Liver (tissue), 3 donors: ENCODE measurements at regions not wholly inside any gene's neighbourhood (a gene's known extent, or its start where the extent isn't known, plus 50 kb on each side); places are given as distances from the start of the nearest gene placed in this dataset.
"Not testable (repeated sequence)": the region's sequence is repeated elsewhere in the genome, so short reads cannot be mapped to it uniquely, and the experiment has no call there.

Experiments used
- FOXA1 ChIP-seq: IDR thresholded peaks from 2 replicates; pipeline ENCODE4 v1.6.1; 2016; ENCODE audit warnings: antibody characterized with exemption
- RAD21 ChIP-seq, 2 donors: IDR thresholded peaks; 2 replicates each; pipeline ENCODE4 v1.6.1; 2016; ENCODE audit warnings: antibody characterized with exemption in 2 of 2, mild to moderate bottlenecking in 2 of 2
- RXRA ChIP-seq, 2 donors: IDR thresholded peaks; 2 replicates each; pipeline ENCODE4 v1.6.1; 2017 to 2018; ENCODE audit warnings: antibody characterized with exemption in 2 of 2, mild to moderate bottlenecking in 1 of 2
- SP1 ChIP-seq: IDR thresholded peaks from 2 replicates; pipeline ENCODE4 v1.6.1; 2018; ENCODE audit warnings: antibody characterized with exemption, mild to moderate bottlenecking
- YY1 ChIP-seq: IDR thresholded peaks from 2 replicates; pipeline ENCODE4 v1.6.1; 2016; ENCODE audit warnings: antibody characterized with exemption, mild to moderate bottlenecking
- TF ChIP-seq, protein P1 (sequence below): fragments of 150-350 bp; IDR thresholded peaks from 2 replicates; pipeline ENCODE4 v1.5.1; 2017; ENCODE audit warnings: improper control_type of control experiment, low read depth, low read length; ENCODE audit not compliant: missing input control
- TF ChIP-seq, protein P2 (sequence below): IDR thresholded peaks from 2 replicates; pipeline ENCODE4 v1.6.1; 2016; ENCODE audit warnings: antibody characterized with exemption
- TF ChIP-seq, protein P3 (sequence below): IDR thresholded peaks from 2 replicates; pipeline ENCODE4 v1.6.1; 2016; ENCODE audit warnings: antibody characterized with exemption
- TF ChIP-seq, protein P4 (sequence below): IDR thresholded peaks from 2 replicates; pipeline ENCODE4 v1.6.1; 2016; ENCODE audit warnings: antibody characterized with exemption, mild to moderate bottlenecking
- donor health status: healthy.
- donor health status: healthy.

DNA sequence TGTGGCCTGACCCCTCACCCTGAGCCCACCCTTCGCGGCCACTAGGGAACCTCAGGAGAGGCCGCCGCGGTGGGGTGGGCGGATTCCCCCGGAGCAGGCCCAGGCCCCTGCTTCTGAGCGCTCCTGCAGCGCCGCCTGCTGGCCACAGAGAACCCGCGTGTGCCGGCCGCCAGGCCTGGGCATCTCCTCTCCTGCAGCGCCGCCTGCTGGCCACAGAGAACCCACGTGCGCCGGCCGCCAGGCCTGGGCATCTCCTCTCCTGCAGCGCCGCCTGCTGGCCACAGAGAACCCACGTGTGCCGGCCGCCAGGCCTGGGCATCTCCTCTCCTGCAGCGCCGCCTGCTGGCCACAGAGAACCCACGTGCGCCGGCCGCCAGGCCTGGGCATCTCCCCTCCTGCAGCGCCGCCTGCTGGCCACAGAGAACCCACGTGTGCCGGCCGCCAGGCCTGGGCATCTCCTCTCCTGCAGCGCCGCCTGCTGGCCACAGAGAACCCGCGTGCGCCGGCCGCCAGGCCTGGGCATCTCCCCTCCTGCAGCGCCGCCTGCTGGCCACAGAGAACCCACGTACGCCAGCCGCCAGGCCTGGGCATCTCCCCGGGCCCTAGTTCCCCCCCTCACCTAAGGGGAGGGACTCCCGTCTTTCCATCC, 126.1 kb downstream of the METRNL start:
- TF ChIP-seq RAD21 (IDR thresholded peaks at IDR 0.05), result peak; percentile 60 to 67
- TF ChIP-seq, protein P1, sequence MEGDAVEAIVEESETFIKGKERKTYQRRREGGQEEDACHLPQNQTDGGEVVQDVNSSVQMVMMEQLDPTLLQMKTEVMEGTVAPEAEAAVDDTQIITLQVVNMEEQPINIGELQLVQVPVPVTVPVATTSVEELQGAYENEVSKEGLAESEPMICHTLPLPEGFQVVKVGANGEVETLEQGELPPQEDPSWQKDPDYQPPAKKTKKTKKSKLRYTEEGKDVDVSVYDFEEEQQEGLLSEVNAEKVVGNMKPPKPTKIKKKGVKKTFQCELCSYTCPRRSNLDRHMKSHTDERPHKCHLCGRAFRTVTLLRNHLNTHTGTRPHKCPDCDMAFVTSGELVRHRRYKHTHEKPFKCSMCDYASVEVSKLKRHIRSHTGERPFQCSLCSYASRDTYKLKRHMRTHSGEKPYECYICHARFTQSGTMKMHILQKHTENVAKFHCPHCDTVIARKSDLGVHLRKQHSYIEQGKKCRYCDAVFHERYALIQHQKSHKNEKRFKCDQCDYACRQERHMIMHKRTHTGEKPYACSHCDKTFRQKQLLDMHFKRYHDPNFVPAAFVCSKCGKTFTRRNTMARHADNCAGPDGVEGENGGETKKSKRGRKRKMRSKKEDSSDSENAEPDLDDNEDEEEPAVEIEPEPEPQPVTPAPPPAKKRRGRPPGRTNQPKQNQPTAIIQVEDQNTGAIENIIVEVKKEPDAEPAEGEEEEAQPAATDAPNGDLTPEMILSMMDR, result peak; percentile 30
- TF ChIP-seq, protein P2, sequence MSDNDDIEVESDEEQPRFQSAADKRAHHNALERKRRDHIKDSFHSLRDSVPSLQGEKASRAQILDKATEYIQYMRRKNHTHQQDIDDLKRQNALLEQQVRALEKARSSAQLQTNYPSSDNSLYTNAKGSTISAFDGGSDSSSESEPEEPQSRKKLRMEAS, result not testable (repeated sequence)
- not testable (repeated sequence) for TF ChIP-seq RXRA (IDR thresholded peaks at IDR 0.05); SP1; YY1; FOXA1
- TF ChIP-seq, protein P3, sequence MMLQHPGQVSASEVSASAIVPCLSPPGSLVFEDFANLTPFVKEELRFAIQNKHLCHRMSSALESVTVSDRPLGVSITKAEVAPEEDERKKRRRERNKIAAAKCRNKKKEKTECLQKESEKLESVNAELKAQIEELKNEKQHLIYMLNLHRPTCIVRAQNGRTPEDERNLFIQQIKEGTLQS, result not testable (repeated sequence)
- TF ChIP-seq, protein P4, sequence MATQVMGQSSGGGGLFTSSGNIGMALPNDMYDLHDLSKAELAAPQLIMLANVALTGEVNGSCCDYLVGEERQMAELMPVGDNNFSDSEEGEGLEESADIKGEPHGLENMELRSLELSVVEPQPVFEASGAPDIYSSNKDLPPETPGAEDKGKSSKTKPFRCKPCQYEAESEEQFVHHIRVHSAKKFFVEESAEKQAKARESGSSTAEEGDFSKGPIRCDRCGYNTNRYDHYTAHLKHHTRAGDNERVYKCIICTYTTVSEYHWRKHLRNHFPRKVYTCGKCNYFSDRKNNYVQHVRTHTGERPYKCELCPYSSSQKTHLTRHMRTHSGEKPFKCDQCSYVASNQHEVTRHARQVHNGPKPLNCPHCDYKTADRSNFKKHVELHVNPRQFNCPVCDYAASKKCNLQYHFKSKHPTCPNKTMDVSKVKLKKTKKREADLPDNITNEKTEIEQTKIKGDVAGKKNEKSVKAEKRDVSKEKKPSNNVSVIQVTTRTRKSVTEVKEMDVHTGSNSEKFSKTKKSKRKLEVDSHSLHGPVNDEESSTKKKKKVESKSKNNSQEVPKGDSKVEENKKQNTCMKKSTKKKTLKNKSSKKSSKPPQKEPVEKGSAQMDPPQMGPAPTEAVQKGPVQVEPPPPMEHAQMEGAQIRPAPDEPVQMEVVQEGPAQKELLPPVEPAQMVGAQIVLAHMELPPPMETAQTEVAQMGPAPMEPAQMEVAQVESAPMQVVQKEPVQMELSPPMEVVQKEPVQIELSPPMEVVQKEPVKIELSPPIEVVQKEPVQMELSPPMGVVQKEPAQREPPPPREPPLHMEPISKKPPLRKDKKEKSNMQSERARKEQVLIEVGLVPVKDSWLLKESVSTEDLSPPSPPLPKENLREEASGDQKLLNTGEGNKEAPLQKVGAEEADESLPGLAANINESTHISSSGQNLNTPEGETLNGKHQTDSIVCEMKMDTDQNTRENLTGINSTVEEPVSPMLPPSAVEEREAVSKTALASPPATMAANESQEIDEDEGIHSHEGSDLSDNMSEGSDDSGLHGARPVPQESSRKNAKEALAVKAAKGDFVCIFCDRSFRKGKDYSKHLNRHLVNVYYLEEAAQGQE, result not testable (repeated sequence)
